Spleen (tissue), 7 donors: ENCODE measurements at regions not wholly inside any gene's neighbourhood (a gene's known extent, or its start where the extent isn't known, plus 50 kb on each side); places are given as distances from the start of the nearest gene placed in this dataset.

Source experiments
- CTCF ChIP-seq, 11 experiments: fragments of 200-600 bp in 7 of 11; fragments of 450-650 bp in 4 of 11; sonication (generic) in 4 of 11; IDR thresholded peaks in 8 of 11; conservative IDR thresholded peaks in 3 of 11; 1 replicate in 7 of 11; 2 replicates in 4 of 11; pipeline versions ENCODE4 v1.4.0 to v1.8.0; 2016 to 2021; ENCODE audit warnings: antibody characterized with exemption in 11 of 11, inconsistent platforms in 4 of 11, mild to moderate bottlenecking in 1 of 11
- POLR2A ChIP-seq, 3 donors: fragments of 450-650 bp; IDR thresholded peaks; one replicate each; pipeline ENCODE4 v1.5.1; 2017; ENCODE audit warnings: antibody characterized with exemption in 3 of 3, mild to moderate bottlenecking in 1 of 3
- POLR2AphosphoS5 ChIP-seq, 3 donors: sonication (generic); formaldehyde crosslinking; IDR thresholded peaks; one replicate each; pipeline ENCODE4 v1.5.1; 2017; ENCODE audit warnings: antibody characterized with exemption in 3 of 3
- donor health status: DM: no; HTN: no; CAD: no; lungs with moderate emphysema.
- donor health status: DM: no; HTN: no; CAD: no.
- donor health status: DM: no; HTN: no; CAD: no.

GRCh38 chr4:4923201-4923600, 63.7 kb downstream of the MSX1 start:
- TF ChIP-seq CTCF (IDR thresholded peaks at IDR 0.05 in 8 of 11, conservative IDR thresholded peaks at IDR 0.05 in 3 of 11) = no peak
- TF ChIP-seq POLR2A (IDR thresholded peaks at IDR 0.05) = no peak
- TF ChIP-seq POLR2AphosphoS5 (IDR thresholded peaks at IDR 0.05) = no peak
